ENCODE measurements at regions not wholly inside any gene's neighbourhood (a gene's known extent, or its start where the extent isn't known, plus 50 kb on each side); places are given as distances from the start of the nearest gene placed in this dataset.

DNA sequence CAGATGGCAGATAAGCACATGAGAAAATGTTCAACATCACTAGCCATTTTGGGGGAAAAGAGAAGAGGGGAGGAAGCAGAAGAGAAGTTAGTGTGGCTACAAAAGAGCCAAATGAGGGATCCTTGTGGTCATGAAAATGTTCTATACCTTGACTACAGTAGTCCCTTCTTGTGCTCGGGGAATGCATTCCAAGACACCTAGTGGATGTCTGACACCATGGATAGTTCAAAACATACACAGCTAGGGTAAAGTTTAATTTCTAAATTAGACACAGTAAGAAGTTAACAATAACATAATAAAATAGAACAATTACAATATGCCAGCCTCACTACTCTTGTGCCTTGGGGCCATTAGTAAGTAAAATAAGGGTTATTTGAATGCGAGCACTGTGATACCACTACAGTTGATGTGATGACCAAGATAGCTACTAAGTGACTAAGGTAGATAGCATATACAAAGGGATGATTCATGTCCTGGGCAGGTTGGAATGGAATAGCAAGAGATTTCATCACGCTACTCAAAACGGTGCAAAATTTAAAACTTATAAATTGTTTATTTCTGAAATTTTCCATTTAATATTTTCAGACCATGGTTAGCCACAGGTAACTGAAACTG, 344.1 kb downstream of the NR2F1-AS1 start:
- TF ChIP-seq YY1 (IDR thresholded peaks at IDR 0.05; ENCODE audit: low read depth, low read length): no peak
- no peak for TF ChIP-seq ETV6 (conservative IDR thresholded peaks at IDR 0.05 in 1 of 2, IDR thresholded peaks at IDR 0.05 in 1 of 2; ENCODE audit: borderline replicate concordance in 1 of 2, low read depth in 1 of 2)

All from GM12878 (cell line).